Hematopoietic multipotent progenitor cell (in vitro differentiated cells): ENCODE measurements at regions not wholly inside any gene's neighbourhood (a gene's known extent, or its start where the extent isn't known, plus 50 kb on each side); places are given as distances from the start of the nearest gene placed in this dataset.
"Not testable (repeated sequence)": the region's sequence is repeated elsewhere in the genome, so short reads cannot be mapped to it uniquely, and the experiment has no call there.

Source experiments
- DNase-seq, 3 donors: peaks; one replicate each; pipeline ENCODE4 v3.0.0-alpha.2; 2011 to 2015; ENCODE audit warnings: low read depth in 2 of 3, low spot score in 2 of 3

DNA sequence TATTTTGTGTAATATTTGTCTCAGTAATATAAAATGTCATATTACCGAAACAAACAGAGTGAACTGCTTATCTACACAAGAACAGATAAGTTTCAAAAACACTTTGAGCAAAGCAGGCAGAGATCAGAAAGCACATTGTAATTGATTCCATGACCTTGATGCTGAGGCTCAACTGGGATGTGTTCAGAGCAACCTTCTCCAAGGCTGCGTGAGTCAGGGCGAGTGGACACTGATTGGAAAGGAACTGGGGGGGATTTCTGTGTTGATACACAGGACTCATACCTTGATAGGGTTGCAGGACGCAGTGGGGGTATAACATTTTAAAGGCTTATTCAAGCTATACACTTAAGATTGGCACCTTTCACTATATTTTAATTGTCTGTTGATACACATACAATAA is 1136.3 kb downstream of the UQCRFS1 start:
- DNase-seq, result no peak

DNA sequence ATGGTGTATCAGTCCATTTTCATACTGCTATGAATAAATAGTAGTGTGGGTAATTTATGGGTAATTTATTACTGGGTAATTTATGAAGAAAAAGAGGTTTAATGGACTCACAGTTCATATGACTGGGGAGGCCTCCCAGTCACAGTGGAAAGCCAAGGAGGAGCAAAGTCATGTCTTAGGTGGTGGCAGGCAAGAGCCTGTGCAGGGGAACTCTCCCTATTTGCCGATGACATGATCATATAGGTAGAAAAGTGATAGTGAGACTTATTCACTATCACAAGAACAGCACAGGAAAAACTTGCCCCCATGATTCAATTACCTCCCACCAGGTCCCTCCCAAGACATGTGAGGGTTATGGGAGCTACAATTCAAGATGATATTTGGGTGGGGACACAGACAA is 1137.7 kb downstream of the UQCRFS1 start:
- no peak for DNase-seq

DNA sequence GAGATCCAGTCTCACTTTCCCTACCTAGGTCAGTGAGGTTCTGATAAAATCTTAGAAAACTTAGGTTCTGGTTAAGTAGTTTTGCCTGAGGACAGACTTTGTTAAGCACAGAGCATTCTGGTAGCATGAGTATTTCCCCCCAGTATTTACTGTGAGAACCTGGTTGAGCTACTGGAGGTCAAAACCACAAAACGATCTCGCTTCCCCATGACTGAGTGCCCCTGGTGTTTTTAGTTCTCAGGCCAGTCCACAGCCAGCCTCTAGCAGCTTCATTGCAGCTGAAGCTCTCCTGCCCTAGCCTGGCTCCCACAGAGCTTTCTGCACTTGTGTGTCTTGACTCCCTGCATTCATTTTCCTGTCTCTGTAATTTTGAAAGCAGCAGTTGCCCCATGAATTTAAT is 1138.2 kb downstream of the UQCRFS1 start:
- no peak for DNase-seq

DNA sequence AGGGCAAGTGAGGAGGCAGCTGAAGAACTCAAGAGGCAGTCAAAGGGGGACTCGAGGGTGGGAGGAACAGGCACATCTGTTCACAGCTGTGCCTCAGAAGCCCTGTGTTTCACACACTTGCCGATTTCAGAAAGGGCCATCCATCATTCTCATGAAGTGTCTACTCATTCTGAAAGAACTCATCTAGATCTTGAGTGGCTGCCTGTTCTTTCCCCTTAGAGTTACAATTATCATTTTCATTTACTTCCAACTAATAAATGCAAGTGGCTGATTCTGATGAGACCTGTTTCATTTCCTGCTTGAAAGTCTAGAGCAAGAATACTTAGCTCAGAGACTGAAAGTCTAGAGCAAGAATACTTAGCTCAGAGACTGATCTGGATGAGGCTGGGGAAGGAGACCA is 1145.1 kb downstream of the UQCRFS1 start:
- no peak for DNase-seq

DNA sequence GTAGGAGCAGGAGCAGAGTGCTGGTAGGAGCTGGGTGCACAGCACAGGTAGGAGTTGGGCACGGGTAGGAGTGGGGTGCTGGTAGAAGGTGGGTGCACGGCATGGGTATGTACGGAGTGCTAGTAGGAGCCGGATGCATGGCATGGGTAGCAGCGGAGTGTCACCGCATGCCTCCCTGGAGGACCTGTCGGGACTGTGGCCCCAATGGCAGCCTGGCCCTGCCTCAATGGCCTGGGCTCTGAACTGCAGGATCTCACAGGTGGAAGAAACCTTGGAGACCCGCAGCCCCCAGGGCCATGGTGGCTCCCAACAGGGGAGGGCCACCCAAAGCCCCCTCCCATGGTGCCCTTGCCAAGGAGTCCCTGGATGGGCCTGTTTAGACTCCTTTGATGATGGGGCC is 1146.0 kb downstream of the UQCRFS1 start:
- no peak for DNase-seq

DNA sequence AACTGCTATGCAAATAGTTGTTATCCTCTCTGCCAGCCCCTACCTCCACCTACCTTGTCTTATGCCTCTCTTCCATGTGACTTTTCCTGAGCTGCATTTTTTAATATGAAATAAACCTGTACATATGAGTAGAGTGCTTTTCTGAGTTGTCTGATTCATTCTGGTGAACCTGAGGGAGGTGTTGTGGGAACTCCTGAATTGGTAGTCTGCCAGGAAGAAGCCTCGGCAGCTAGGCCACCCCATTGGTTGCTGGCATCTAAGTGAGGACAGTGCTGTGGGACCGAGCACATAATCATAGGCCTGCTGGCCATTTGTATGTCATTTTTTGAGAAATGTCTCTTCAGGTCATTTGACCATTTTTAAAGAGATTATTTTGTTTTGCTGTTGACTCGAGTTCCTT is 1146.8 kb downstream of the UQCRFS1 start:
- no peak for DNase-seq

DNA sequence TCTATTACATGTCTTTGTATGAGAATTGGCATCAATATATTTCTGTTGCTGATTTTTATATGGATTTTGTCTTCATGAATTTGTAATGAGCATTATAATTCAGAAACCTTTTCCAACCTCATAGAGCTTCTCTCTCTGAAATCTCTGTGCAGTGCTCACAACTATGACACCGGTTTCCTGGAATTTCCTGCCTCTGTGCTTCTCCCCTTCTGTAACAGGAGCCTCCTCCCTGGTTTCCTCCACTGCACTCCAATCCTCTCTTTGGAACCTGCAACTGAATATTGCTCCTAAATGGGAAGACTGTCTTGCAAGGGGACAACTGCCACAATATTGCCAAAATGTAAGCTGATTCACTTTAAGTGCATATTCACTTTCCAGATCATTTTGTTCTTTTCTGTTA is 1147.9 kb downstream of the UQCRFS1 start:
- DNase-seq, result no peak

DNA sequence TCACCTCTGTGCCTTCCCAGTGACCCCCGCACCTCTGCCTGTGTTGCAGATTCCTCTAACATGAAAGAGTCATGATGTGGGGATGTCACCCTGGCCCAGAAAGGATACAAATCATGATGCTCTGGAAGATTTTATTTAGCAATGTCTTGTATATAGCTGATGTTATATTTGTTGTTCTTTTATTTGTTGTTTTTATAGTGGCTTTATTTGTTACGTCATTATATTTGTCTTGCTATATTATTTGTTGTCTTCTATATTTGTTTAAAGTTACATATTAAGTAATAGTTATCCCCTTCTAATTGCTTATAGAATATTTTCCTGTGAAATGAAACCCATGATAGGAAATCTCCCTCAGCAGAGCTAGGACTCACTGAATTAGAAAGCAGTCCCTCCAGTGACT is 1149.2 kb downstream of the UQCRFS1 start:
- no peak for DNase-seq

DNA sequence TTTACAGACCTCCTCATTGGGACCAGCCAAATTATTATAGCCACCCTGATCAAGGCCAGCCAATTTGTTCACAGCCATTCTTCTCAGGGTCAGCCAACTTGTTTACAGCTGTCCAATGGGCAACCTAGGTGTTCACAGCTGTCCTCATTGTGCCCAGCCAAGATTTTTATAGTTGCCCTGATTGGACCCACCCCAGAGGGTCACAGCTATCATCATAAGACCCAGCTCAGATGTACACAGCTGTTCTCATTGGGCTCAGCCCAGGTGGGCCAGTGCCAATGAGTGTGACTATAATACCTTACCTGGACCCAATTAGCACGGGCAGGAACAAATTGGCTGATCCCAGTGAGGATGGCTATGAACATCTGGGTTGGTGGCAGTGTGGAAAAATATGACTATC is 1151.8 kb downstream of the UQCRFS1 start:
- no peak for DNase-seq

DNA sequence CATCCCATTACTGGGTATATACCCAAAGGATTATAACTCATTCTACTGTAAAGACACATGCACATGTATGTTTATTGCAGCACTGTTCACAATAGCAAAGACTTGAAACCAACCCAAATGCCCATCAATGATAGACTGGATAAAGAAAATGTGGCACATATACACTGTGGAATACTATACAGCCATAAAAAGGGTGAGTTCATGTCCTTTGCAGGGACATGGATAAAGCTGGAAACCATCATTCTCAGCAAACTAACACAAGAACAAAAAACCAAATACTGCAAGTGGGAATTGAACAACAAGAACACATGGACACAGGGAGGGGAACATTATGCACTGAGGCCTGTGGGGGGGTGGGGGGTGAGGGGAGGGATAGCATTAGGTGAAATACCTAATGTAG is 1155.9 kb downstream of the UQCRFS1 start:
- DNase-seq, result not testable (repeated sequence)

DNA sequence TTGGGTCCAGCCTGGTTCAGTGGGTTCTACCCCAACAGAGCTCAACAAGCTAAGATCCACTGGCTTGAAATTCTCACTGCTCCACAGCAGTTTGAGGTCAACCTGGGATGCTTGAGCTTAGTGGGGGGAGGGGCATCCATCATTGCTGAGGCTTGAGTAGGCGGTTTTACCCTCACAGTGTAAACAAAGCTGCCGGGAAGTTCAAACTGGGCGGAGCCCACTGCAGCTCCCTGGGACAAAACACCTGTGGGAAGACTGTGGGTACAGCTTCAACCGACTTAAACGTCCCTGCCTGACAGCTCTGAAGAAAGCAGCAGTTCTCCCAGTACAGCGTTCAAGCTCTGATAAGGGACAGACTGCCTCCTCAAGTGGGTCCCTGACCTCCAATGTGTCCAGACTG is 1161.9 kb downstream of the UQCRFS1 start:
- DNase-seq, result no peak

DNA sequence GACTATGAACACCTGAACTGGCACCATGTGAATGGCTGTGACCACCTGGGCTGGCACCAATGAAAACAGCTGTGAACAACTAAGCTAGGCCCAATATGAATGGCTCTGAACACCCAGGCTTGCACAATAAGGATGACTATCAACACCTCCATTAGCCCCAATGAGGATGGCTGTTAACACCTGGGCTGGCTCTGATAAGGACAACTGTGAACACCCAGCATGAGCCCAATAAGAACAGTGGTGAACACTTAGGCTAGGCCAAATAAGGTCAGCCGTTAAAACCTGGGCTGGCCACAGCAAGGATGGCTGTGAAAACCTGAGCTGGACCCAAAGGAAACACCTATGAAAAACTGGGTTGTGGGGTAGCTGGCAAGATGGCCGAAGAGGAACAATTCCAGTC is 1163.1 kb downstream of the UQCRFS1 start:
- no peak for DNase-seq

DNA sequence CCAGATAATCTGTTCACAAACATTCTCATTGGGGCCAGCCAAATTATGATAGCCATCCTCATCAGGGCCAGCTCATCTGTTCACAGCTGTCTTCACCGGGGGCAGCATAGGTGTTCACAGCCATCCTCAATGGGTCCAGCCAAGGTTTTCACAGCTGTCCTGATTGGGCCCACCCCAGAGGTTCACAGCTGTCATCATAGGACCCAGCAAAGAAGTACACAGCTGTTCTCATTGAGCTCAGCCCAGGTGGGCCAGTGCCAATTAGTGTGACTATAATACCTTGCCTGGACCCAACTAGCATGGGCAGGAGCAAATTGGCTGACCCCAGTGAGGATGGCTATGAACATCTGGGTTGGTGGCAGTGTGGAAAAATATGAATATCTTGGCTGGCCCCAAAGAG is 1166.0 kb downstream of the UQCRFS1 start:
- no peak for DNase-seq

DNA sequence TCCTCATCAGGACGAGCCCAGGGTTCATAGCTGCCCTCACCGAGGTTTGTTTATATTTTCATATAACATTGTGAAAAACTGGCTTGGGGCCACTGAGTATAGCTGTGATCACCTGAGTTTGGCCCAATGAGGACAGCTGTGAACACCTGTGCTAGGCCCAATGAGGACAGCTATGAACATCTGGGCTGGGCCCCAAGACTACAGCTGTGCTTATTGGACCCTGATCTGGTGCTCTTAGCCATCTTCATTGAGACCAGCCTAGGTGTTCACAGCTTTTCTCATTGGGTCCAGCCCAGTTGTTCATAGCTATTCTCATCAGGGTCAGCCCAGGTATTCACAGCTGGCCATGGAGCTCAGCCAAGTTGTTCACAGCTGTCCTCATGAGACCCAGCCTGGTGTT is 1167.3 kb downstream of the UQCRFS1 start:
- no peak for DNase-seq

DNA sequence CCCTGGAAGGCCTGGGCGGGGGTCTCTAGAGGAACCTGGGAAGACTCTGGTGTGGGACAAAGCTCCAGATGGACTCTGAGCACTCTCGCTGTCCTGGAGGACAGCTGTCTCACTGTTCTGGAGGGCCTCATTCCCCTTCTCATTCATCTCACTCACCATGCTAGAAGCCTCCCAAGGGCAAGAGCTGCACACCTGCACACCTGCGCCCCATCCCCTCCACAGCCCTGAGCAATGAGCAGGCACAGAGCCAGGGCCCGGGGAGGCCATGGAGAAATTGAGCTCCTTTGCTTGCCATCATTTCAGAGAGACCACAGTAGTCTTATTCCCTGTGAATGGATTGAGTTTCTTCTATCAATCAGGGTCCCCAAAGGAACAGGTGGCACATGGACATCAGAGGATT is 1168.5 kb downstream of the UQCRFS1 start:
- DNase-seq, result no peak

DNA sequence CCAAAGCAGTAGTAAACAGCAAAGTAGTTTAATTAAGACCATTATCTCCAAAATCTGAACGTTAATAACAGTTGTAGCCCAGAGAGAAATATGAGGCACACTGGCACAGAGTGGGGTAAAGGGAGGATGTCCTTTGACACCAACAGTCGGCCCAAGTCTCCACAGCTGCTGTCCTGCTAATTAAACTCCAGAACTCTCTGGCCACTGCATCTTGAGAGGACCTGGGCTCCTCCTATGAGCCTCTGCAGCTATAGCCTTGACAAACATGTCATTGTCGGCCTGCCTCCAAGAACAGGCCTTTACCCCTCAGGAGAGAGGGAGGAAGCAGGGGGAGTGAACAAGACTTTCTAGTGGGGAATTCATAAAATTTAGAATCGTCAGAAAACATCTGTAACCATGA is 1170.4 kb downstream of the UQCRFS1 start:
- DNase-seq, result no peak

DNA sequence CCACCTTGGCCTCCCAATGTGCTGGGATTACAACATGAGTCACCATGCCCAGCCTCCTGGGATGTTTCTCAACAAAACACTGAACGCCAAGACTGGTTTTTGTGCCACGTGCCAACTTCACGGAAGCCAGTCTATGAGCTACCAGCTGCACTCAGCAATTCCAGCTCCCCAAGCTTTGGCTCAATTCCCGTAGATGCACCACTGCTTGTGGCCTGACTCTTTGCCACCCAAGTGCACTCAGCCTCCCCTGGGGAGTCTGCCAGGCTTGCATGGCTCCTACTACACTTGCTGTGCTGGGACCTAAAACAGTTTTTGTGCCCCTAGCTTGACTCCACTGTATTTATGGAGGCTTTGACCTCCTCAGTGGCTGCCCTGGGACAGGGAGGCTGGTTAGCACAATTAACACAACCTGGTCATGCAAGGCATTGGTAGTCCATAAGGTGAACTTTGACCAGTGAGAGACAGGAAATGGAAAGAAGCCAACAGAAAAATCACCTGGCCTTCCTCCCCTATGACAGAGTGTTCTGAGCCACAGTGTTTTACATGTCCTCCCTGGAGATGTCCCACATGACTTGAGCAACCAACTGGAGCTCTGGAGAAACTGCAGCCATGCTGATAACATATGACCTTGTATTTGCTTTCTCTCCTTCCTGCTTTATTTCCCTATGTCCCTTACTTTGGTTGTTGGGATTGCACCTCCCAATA is 1173.1 kb downstream of the UQCRFS1 start:
- DNase-seq, result no peak

DNA sequence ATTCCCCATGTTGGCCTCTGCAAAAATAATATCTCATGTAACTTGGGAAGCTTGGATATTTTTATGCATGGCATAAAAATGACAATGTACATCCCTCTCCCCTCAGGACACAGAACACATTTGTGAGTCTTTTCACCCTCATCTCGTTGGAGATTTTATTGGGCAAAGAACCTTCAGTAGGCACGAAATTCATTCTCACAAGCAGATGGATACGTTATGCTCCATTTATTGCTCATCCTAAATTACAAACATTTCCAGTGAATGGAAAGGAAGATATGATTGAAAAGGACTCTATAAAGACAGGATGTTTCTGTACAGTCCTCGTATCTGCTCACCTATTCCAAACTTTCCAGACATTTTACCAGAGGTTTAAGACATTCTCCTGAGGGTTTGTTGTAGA is 1175.8 kb downstream of the UQCRFS1 start:
- DNase-seq, result no peak

DNA sequence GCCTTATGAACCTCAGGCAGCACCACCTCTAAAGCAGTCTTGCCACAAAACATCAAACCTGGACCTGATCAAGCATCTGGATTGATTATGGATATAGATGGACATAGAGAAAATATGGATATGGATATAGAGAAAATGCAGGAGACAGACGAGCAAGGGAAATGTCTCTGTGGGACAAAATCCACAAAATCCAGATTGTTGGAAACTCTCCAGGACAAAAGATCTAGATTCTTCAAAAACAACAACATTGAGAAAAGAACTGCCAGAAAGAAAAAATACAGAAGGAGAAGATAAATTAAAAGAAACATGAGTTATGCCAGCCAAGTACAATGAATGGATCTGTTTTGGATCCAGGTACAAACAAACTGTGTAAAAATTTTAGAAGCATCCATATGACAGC is 1176.5 kb downstream of the UQCRFS1 start:
- DNase-seq, result no peak

DNA sequence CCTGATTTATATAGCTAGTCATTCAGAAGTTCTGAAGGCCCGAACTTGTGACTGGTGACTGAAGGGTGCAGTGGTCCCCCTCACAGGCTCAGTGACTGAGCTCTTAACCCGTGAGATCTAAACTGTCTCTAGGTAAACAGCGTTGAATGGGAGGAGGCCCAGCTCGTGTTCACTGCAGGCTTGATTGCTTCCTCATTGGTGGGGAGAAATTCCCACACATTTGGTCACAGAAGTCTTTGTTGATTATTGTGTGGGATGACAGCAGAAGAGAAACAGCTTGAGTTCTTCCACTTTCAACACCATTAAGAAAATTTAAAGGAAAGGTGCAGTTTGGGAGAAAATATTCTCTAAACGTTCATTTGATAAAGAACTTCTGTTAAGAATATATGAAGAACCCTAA is 1178.0 kb downstream of the UQCRFS1 start:
- DNase-seq, result no peak

DNA sequence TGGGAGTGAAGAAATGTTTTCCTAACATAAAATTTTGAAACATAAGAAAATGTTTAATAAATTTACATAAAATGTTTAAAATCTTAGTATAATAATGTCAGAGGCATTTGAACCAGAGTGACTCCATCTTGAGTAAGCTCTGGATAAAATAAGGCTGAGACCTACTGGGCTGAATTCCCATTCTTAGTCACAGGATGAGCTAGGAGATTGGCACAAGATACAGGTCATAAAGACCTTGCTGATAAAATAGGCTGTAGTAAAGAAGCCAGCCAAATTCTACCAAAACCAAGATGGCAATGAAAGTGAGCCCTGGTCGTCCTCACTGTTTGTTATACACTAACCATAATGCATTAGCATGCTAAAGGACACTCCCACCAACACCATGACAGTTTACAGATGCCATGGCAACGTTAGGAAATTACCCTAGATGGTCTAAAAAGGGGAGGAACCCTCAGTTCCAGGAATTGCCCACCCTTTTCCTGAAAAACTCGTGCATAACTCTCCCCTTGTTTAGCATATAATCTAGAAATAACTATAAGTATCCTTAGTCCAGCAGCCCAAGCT is 1184.0 kb downstream of the UQCRFS1 start:
- no peak for DNase-seq

DNA sequence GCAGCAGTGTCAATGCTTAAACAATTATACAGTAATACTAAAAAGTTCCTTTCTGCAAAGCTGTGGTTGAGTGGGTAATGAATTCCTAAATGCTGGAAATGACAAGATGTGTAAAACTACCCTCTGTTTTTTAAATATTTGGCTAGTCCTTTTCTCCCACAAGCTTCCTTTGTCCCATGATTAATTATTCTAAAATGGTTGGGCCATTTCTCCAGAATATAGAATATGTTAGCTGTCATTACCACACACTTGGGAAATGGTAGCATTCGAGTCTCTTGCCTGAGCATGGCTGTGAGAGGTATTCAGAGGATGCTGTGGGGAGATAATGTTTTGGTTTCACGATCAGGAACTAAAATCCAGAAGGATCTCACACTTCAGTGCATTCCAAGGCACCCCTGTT is 1185.8 kb downstream of the UQCRFS1 start:
- no peak for DNase-seq

DNA sequence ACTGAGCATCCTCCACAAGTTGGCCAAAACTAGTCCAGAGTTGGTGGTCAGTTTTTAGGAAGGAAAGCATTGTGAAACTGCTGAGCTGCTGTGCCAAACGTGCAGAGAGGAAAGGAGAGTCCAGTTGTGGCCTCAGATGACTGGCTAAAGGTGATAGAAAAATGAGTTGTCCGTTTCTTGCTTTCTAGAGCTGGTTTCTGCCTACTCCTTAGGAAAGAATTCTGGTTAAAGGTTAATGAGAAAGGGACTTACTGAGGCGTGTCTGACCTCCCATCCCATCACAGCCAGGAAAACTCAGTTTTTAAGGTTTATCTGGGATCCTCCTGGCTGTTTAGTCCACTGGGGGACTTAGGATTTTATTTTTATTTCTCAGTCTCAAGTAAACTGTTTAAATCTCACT is 1186.3 kb downstream of the UQCRFS1 start:
- DNase-seq, result no peak
